H1 (cell line): ENCODE measurements at regions not wholly inside any gene's neighbourhood (a gene's known extent, or its start where the extent isn't known, plus 50 kb on each side); places are given as distances from the start of the nearest gene placed in this dataset.

ENCODE experiments used
- ATF2 ChIP-seq: IDR thresholded peaks from 2 replicates; pipeline ENCODE4 v1.6.1; 2012; ENCODE audit warnings: low read length, inconsistent platforms
- ATF3 ChIP-seq: IDR thresholded peaks from 2 replicates; pipeline ENCODE4 v1.6.1; 2011; ENCODE audit warnings: low read depth, mild to moderate bottlenecking, low read length; ENCODE audit not compliant: insufficient read depth
- CREB1 ChIP-seq: IDR thresholded peaks from 2 replicates; pipeline ENCODE4 v1.6.1; 2012; ENCODE audit warnings: inconsistent platforms
- CTCF ChIP-seq, 3 experiments: IDR thresholded peaks; 1 replicate in 2 of 3; 2 replicates in 1 of 3; pipeline versions ENCODE4 v1.5.1 to v1.6.1; 2011; ENCODE audit warnings: low read length in 3 of 3, mild to moderate bottlenecking in 3 of 3, inconsistent platforms in 2 of 3, low read depth in 1 of 3, moderate library complexity in 1 of 3; ENCODE audit not compliant: insufficient read depth in 1 of 3; ENCODE audit errors: control extremely low read depth in 1 of 3
- EP300 ChIP-seq, 2 experiments: IDR thresholded peaks; 1 replicate in 1 of 2; 2 replicates in 1 of 2; pipeline ENCODE4 v1.6.1; 2011 to 2012; ENCODE audit warnings: low read depth in 2 of 2, low read length in 2 of 2, mild to moderate bottlenecking in 2 of 2, borderline replicate concordance in 1 of 2, inconsistent platforms in 1 of 2, moderate library complexity in 1 of 2
- EZH2 ChIP-seq: fragments of 200-600 bp; sonication (generic); IDR thresholded peaks from 2 replicates; pipeline ENCODE4 v1.7.1; 2012; ENCODE audit warnings: low read depth, mild to moderate bottlenecking, moderate library complexity, low read length, inconsistent platforms; ENCODE audit not compliant: severe bottlenecking
- MAX ChIP-seq: IDR thresholded peaks from 2 replicates; pipeline ENCODE4 v1.6.1; 2012; ENCODE audit warnings: inconsistent platforms
- NANOG ChIP-seq: IDR thresholded peaks from 2 replicates; pipeline ENCODE4 v1.6.1; 2011; ENCODE audit warnings: low read length, low read depth, mild to moderate bottlenecking, inconsistent platforms; ENCODE audit not compliant: insufficient read depth, poor library complexity, severe bottlenecking
- POLR2A ChIP-seq, 2 experiments: IDR thresholded peaks; 1 replicate in 1 of 2; 2 replicates in 1 of 2; pipeline ENCODE4 v1.6.1; 2011; ENCODE audit warnings: low read depth in 2 of 2, low read length in 2 of 2, mild to moderate bottlenecking in 2 of 2; ENCODE audit errors: control extremely low read depth in 1 of 2
- POLR2AphosphoS5 ChIP-seq: IDR thresholded peaks from 2 replicates; pipeline ENCODE4 v1.6.1; 2011; ENCODE audit warnings: low read depth, low read length
- RFX5 ChIP-seq: IDR thresholded peaks from 2 replicates; pipeline ENCODE4 v1.6.1; 2011; ENCODE audit warnings: low read depth, low read length, improper control_type of control experiment, borderline replicate concordance
- SP2 ChIP-seq: IDR thresholded peaks from 2 replicates; pipeline ENCODE4 v1.6.1; 2012; ENCODE audit warnings: mild to moderate bottlenecking, low read length, inconsistent platforms
- YY1 ChIP-seq: IDR thresholded peaks from 2 replicates; pipeline ENCODE4 v1.6.1; 2011; ENCODE audit warnings: low read depth, mild to moderate bottlenecking, low read length
- TF ChIP-seq, protein P1 (sequence below): IDR thresholded peaks from 2 replicates; pipeline ENCODE4 v1.6.1; 2012; ENCODE audit warnings: inconsistent platforms

DNA sequence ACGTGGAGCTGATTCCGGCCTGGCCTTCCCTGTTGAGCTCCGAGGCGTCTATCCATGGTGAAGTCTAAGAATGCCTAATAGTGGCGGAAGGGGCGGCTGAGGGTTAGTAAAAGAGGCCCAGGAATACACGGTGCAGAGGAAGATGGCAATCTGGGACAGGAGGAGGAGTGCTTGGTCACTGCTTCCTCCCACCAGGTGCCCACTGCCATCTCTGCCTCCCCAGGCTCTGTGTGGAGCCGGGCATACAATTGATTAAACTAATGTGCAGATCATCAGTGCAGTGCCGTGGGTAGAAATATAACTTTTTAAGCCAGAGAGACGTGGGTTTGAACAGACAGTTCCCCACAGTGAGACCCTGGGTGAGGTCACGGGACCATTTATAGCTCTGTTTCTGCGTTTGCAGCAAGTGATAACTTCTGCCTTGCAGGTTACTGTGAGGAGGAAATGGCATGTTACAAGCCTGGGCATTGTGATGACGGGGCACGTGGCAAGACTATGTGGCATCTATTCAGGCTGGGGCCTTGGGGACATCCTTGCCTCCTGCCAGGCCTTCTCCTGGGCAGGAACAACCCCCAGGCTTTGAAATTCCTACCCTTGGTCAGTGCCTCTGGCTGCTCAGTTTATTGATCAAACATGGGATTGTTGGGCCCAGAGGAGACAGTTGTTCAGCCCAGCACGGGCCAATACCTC, 204.9 kb downstream of the ASB1 start:
- TF ChIP-seq POLR2AphosphoS5 (no peak), ATF2 (no peak), MAX (no peak), CREB1 (no peak), CTCF (IDR thresholded peaks at IDR 0.05; ENCODE audit: control extremely low read depth in 1 of 3, insufficient read depth in 1 of 3, low read depth in 1 of 3, low read length in 3 of 3) (no peak), SP2 (no peak), ATF3 (no peak), EP300 (IDR thresholded peaks at IDR 0.05; ENCODE audit: borderline replicate concordance in 1 of 2, low read depth in 2 of 2, low read length in 2 of 2) (no peak), RFX5 (no peak), YY1 (no peak), NANOG (no peak), POLR2A (IDR thresholded peaks at IDR 0.05; ENCODE audit: control extremely low read depth in 1 of 2, low read depth in 2 of 2, low read length in 2 of 2) (no peak), EZH2 (no peak)
- TF ChIP-seq, protein P1, sequence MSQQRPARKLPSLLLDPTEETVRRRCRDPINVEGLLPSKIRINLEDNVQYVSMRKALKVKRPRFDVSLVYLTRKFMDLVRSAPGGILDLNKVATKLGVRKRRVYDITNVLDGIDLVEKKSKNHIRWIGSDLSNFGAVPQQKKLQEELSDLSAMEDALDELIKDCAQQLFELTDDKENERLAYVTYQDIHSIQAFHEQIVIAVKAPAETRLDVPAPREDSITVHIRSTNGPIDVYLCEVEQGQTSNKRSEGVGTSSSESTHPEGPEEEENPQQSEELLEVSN: no peak
